ENCODE measurements at regions not wholly inside any gene's neighbourhood (a gene's known extent, or its start where the extent isn't known, plus 50 kb on each side); places are given as distances from the start of the nearest gene placed in this dataset.

DNA sequence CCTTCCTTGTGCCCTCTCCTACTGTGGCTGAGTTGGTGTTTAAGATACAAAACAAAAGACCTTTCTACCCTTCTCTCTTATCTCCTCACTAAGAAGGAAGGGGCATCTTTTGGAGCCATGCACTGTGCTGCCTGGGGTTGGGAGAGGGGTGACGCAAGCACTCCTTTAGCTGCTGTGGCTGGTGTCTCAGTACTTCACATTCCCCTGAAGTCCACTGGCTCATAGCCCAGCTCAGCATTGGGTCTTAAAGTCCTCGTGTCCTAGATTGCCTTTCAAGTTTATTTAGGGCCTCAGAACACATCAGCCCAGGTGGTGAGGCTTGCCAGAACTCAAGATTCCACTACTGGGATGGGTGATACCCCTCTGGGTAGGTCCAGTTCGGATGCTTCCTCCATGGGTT lies 325.9 kb upstream of the CYLC2 start:
- Histone ChIP-seq H3K4me3 (ENCODE audit: low read length) (no peak overlapping the region), H3K9ac (ENCODE audit: extremely low read depth, low read length, poor library complexity, severe bottlenecking) (no peak overlapping the region), H3K9me3 (ENCODE audit: control insufficient read depth, low read length) (peaks cover 33% of the 10 kb centered on the region), H3K4me1 (ENCODE audit: control insufficient read depth, insufficient read depth, low read length) (no peaks in the 10 kb centered on the region), H3K27ac (ENCODE audit: low read depth, low read length) (no peak overlapping the region), H3K36me3 (ENCODE audit: control insufficient read depth, insufficient read depth, low read length) (no peaks in the 10 kb centered on the region), H3K27me3 (ENCODE audit: control insufficient read depth, insufficient read depth, low read length, poor library complexity, severe bottlenecking) (no peaks in the 10 kb centered on the region)
- Mint-ChIP-seq H3K27ac (no peak overlapping the region), H3K4me1 (no peaks in the 10 kb centered on the region), H3K4me3 (no peak overlapping the region), H3K9me3 (no peaks in the 10 kb centered on the region), H3K27me3 (ENCODE audit: insufficient read depth) (no peaks in the 10 kb centered on the region), H3K36me3 (ENCODE audit: low read depth) (no peaks in the 10 kb centered on the region)
- WGBS, 2 experiments (ENCODE audit: insufficient coverage in 1 of 2, insufficient read length in 1 of 2): 68 to 88% methylated on average over 2 to 3 of the region's 3 CpGs
- no peak for DNase-seq
- TF ChIP-seq, protein P1, sequence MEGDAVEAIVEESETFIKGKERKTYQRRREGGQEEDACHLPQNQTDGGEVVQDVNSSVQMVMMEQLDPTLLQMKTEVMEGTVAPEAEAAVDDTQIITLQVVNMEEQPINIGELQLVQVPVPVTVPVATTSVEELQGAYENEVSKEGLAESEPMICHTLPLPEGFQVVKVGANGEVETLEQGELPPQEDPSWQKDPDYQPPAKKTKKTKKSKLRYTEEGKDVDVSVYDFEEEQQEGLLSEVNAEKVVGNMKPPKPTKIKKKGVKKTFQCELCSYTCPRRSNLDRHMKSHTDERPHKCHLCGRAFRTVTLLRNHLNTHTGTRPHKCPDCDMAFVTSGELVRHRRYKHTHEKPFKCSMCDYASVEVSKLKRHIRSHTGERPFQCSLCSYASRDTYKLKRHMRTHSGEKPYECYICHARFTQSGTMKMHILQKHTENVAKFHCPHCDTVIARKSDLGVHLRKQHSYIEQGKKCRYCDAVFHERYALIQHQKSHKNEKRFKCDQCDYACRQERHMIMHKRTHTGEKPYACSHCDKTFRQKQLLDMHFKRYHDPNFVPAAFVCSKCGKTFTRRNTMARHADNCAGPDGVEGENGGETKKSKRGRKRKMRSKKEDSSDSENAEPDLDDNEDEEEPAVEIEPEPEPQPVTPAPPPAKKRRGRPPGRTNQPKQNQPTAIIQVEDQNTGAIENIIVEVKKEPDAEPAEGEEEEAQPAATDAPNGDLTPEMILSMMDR (conservative IDR thresholded peaks at IDR 0.05): no peak

DNA sequence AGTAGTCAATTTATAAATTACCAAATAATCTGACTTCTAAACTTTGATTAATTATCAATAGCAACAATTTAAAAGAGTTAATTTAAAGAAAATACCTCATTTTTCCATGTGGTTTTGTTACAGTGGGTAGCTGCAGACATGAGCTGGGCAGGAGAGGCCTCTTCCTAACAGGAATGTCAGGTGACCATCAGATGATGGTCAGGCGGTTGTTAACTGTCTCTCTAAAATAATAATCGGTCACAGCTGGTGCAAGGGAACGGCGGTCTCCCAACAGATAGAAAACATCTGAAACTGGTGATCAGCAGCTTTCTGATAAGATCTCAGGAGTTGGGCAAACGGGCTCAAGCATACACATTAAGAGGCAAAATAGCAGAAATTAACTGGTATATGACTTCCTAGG lies 342.7 kb upstream of the CYLC2 start:
- TF ChIP-seq, protein P1 (conservative IDR thresholded peaks at IDR 0.05): no peak
- H3K27me3 Mint-ChIP-seq (ENCODE audit: insufficient read depth): no peaks in the 10 kb centered on the region
- no peaks in the 10 kb centered on the region for H3K27me3 ChIP-seq (ENCODE audit: control insufficient read depth, insufficient read depth, low read length, poor library complexity, severe bottlenecking)
- 68 to 88% methylated on average over 5 of the region's 5 CpGs for WGBS, 2 experiments (ENCODE audit: insufficient coverage in 1 of 2, insufficient read length in 1 of 2)
- H3K36me3 Mint-ChIP-seq (ENCODE audit: low read depth): no peaks in the 10 kb centered on the region
- no peak overlapping the region for H3K4me3 ChIP-seq (ENCODE audit: low read length)
- no peak overlapping the region for H3K9ac ChIP-seq (ENCODE audit: extremely low read depth, low read length, poor library complexity, severe bottlenecking)
- H3K27ac ChIP-seq (ENCODE audit: low read depth, low read length): no peak overlapping the region
- no peaks in the 10 kb centered on the region for H3K4me1 Mint-ChIP-seq
- DNase-seq: no peak
- no peaks in the 10 kb centered on the region for H3K9me3 Mint-ChIP-seq
- H3K9me3 ChIP-seq (ENCODE audit: control insufficient read depth, low read length): peaks cover 7% of the 10 kb centered on the region
- no peaks in the 10 kb centered on the region for H3K4me1 ChIP-seq (ENCODE audit: control insufficient read depth, insufficient read depth, low read length)
- no peak overlapping the region for H3K27ac Mint-ChIP-seq
- H3K4me3 Mint-ChIP-seq: no peak overlapping the region
- no peaks in the 10 kb centered on the region for H3K36me3 ChIP-seq (ENCODE audit: control insufficient read depth, insufficient read depth, low read length)

DNA sequence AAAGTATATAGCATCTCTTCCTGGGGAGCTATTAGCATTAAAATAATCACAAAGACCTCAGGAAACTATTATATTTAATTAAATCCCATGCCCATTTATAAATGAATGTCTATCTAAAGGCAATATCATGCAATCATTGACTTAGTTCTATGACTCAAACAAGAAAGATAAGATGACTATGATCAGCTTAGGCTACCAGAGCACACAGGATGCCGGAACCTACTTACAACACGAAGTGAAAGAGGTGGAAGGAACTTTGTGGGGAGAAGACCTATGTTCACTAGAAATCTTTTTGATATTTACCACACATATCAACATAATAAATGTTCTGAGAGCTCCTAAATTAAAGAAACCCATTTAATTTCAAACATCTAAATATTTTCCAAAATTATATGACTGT lies 344.2 kb upstream of the CYLC2 start:
- H3K9me3 Mint-ChIP-seq: no peaks in the 10 kb centered on the region
- 86% methylated on average over 2 of the region's 2 CpGs; no CpG with 5 or more reads in 1 of the 2 experiments for WGBS, 2 experiments (ENCODE audit: insufficient coverage in 1 of 2, insufficient read length in 1 of 2)

More for the DNA sequence above, 344.2 kb upstream of the CYLC2 start:
- Mint-ChIP-seq H3K4me1 (no peaks in the 10 kb centered on the region), H3K4me3 (no peak overlapping the region), H3K27ac (no peak overlapping the region), H3K27me3 (ENCODE audit: insufficient read depth) (no peaks in the 10 kb centered on the region), H3K36me3 (ENCODE audit: low read depth) (no peaks in the 10 kb centered on the region)
- no peak for DNase-seq
- H3K4me3 ChIP-seq (ENCODE audit: low read length): no peak overlapping the region
- no peaks in the 10 kb centered on the region for H3K27me3 ChIP-seq (ENCODE audit: control insufficient read depth, insufficient read depth, low read length, poor library complexity, severe bottlenecking)
- H3K27ac ChIP-seq (ENCODE audit: low read depth, low read length): no peak overlapping the region
- no peak overlapping the region for H3K9ac ChIP-seq (ENCODE audit: extremely low read depth, low read length, poor library complexity, severe bottlenecking)
- no peaks in the 10 kb centered on the region for H3K4me1 ChIP-seq (ENCODE audit: control insufficient read depth, insufficient read depth, low read length)
- peaks cover 7% of the 10 kb centered on the region for H3K9me3 ChIP-seq (ENCODE audit: control insufficient read depth, low read length)
- no peaks in the 10 kb centered on the region for H3K36me3 ChIP-seq (ENCODE audit: control insufficient read depth, insufficient read depth, low read length)
- TF ChIP-seq, protein P1 (conservative IDR thresholded peaks at IDR 0.05): no peak
